ENCODE measurements at regions not wholly inside any gene's neighbourhood (a gene's known extent, or its start where the extent isn't known, plus 50 kb on each side); places are given as distances from the start of the nearest gene placed in this dataset.

DNA sequence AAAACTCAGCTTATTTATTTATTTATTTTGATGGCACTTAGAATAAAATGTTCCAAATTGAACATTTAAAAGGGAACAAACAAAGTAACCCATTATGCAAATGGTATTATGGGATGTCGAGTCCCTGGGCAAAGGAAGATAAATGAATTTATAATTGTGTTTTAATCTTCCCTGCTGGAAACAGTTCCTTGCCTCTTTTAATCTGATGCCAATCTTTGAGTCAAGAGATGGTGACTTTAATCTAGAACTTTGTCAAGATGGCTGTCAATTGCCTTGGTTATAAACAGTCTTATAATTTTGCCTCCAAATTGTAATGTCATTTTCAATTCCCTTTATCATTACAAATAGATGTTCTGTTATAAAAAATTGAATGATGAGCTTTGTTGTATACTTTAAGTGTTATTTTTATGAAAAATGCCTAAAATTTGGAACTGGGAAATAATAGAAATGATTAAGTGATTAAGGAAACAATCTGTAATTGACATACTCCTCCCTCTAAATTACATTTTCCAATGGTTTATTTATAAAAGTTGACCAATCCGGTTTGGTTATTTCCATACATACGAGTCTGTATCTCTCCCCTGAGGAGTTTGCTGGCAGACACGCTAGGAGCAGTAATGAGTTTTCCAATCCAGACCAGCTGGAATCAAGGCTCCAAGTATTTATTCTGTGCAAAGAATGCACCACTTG lies 134.9 kb upstream of the FRMD6 start:
- DNase-seq (no peak), ATAC-seq (no peak)
- TF ChIP-seq, protein P1, sequence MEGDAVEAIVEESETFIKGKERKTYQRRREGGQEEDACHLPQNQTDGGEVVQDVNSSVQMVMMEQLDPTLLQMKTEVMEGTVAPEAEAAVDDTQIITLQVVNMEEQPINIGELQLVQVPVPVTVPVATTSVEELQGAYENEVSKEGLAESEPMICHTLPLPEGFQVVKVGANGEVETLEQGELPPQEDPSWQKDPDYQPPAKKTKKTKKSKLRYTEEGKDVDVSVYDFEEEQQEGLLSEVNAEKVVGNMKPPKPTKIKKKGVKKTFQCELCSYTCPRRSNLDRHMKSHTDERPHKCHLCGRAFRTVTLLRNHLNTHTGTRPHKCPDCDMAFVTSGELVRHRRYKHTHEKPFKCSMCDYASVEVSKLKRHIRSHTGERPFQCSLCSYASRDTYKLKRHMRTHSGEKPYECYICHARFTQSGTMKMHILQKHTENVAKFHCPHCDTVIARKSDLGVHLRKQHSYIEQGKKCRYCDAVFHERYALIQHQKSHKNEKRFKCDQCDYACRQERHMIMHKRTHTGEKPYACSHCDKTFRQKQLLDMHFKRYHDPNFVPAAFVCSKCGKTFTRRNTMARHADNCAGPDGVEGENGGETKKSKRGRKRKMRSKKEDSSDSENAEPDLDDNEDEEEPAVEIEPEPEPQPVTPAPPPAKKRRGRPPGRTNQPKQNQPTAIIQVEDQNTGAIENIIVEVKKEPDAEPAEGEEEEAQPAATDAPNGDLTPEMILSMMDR (IDR thresholded peaks at IDR 0.05), result no peak
- no peak overlapping the region for H3K4me3 ChIP-seq
- H3K27ac ChIP-seq, result no peak overlapping the region
- H3K27me3 ChIP-seq, result no peaks in the 10 kb centered on the region
- H3K36me3 ChIP-seq, result no peaks in the 10 kb centered on the region
- no peaks in the 10 kb centered on the region for H3K4me1 ChIP-seq
- intact Hi-C loops (cut with DNase I), result no loop called here
- no peaks in the 10 kb centered on the region for H3K9me3 ChIP-seq

DNA sequence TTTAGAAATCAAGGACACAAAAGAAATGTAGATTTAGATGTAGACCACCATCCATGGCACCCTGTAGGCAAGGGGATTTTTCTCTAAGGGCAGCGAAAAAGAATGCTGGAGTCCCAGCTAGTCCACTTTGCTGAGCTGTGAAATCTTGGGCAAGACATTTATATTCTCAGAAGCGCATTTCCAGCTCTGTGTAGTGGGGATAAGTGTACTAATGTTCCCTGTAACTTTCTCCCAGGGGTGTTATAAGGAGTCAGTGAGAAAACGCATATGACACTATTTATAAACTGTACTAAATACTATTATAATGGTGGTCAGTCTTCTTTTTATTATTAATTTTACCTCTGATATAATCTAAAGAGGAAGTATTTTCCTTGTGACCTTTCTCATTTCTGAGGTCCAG lies 133.4 kb upstream of the FRMD6 start:
- TF ChIP-seq, protein P1 (IDR thresholded peaks at IDR 0.05), result no peak
- ATAC-seq, result no peak
- intact Hi-C loops (cut with DNase I), result no loop called here

DNA sequence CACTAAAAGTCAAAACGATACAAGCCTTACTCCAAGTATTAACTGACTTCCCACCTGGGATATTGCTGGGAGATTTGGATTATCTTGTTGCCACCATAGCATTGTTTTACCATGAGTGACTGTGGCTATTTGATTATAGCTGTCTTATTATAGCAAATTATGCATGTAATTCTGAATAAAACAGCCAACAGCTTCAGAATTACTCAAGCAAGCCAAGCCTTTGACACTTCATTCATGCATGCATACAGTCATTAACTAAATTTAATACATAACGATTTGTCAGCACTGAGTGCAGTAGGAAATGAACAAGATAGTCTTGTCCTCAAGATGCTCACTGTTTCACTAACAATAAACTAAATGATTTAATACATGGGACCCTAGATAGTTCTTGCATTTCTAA lies 133.0 kb upstream of the FRMD6 start:
- H3K9me3 ChIP-seq, result no peaks in the 10 kb centered on the region
- H3K4me3 ChIP-seq, result no peak overlapping the region
- H3K36me3 ChIP-seq, result no peaks in the 10 kb centered on the region
- no peak for DNase-seq
- intact Hi-C loops (cut with DNase I), result no loop called here
- H3K27ac ChIP-seq, result no peak overlapping the region
- ATAC-seq, result no peak
- TF ChIP-seq, protein P1 (IDR thresholded peaks at IDR 0.05), result no peak
- H3K27me3 ChIP-seq, result no peaks in the 10 kb centered on the region
- no peaks in the 10 kb centered on the region for H3K4me1 ChIP-seq

More for the DNA sequence above, 133.4 kb upstream of the FRMD6 start:
- Histone ChIP-seq H3K9me3 (no peaks in the 10 kb centered on the region), H3K27me3 (no peaks in the 10 kb centered on the region), H3K27ac (no peak overlapping the region), H3K4me1 (no peaks in the 10 kb centered on the region), H3K4me3 (no peak overlapping the region), H3K36me3 (no peaks in the 10 kb centered on the region)
- no peak for DNase-seq

DNA sequence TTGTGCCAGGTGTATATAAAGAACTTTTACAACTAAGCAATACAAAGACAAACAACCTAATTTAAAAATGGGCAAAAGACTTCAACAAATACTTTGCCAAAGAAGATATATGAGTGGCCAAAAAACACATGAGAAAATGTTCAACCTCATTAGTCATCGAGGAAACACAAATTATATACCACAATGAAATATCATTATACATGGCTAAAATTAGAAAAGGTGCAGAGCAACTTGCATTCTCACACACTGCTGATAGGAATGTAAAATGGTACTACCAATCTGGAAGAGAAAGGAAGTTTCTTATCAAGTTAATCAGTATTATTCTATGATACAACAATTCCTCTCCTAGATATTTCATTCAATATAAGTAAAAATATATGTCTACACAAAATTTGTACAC lies 131.6 kb upstream of the FRMD6 start:
- intact Hi-C loops (cut with DNase I), result no loop called here

DNA sequence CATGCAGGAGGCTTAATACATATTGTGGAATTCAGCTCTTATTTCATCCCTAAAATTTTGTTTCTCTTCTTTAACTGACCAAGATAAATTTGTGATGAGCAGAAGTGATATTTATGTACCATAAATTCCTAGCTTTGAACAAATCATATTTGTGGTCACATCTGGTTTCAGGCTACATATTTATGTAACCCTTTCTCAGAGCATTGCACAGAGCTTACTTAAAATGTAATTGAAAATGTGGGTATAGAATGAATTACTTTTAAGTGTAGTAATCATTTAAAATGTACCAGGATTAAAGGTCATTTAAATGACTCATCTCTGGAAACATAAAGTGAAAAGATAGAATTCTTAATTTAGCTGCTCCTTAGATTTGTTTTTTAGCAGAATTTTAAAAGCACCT lies 129.9 kb upstream of the FRMD6 start:
- H3K4me3 ChIP-seq, result no peak overlapping the region
- DNase-seq, result no peak
- H3K4me1 ChIP-seq, result no peaks in the 10 kb centered on the region
- H3K9me3 ChIP-seq, result no peaks in the 10 kb centered on the region
- ATAC-seq, result no peak
- H3K27ac ChIP-seq, result no peak overlapping the region
- H3K36me3 ChIP-seq, result no peaks in the 10 kb centered on the region
- TF ChIP-seq, protein P1 (IDR thresholded peaks at IDR 0.05), result no peak
- intact Hi-C loops (cut with DNase I), result no loop called here
- H3K27me3 ChIP-seq, result no peaks in the 10 kb centered on the region

More for the DNA sequence above, 131.6 kb upstream of the FRMD6 start:
- DNase-seq (no peak), ATAC-seq (no peak)
- Histone ChIP-seq H3K4me3 (no peak overlapping the region), H3K27ac (no peak overlapping the region), H3K4me1 (no peaks in the 10 kb centered on the region), H3K36me3 (no peaks in the 10 kb centered on the region), H3K27me3 (no peaks in the 10 kb centered on the region), H3K9me3 (no peaks in the 10 kb centered on the region)
- TF ChIP-seq, protein P1 (IDR thresholded peaks at IDR 0.05), result no peak

DNA sequence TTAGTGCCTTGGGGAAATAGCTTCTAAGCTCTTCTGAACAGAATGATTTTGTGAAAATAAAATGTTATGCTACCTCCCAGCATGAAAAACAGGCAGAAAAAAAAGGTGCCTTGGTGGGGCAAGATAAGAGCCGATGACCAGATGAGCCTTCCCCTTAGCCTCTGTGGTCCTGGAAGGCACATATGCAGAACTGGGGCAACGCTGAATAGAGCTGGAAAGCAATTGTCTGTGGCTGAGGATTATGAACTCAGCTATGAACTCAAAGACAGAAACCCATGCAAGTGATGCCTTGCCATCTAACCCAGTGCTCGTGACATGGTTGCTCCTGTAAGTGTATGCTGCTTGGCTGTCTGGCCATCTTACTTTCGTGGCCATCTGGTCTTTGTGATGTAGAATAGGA lies 128.5 kb upstream of the FRMD6 start:
- H3K27me3 ChIP-seq, result no peaks in the 10 kb centered on the region
- no peak overlapping the region for H3K27ac ChIP-seq
- TF ChIP-seq, protein P1 (IDR thresholded peaks at IDR 0.05), result no peak
- H3K9me3 ChIP-seq, result no peaks in the 10 kb centered on the region
- no peaks in the 10 kb centered on the region for H3K4me1 ChIP-seq
- DNase-seq (no peak), ATAC-seq (no peak)
- H3K36me3 ChIP-seq, result no peaks in the 10 kb centered on the region
- no peak overlapping the region for H3K4me3 ChIP-seq
- intact Hi-C loops (cut with DNase I), result no loop called here
